K562 (cell line): ENCODE measurements at regions not wholly inside any gene's neighbourhood (a gene's known extent, or its start where the extent isn't known, plus 50 kb on each side); places are given as distances from the start of the nearest gene placed in this dataset.

Source experiments
- ATAC-seq: fragments of 200-7000 bp; cut with Tn5 transposase; 3 replicates; pipeline ENCODE4 v1.9.1; 2020; ENCODE audit warnings: moderate library complexity
- BruUV-seq: library from RNA; stranded (reverse); fragments of 400-500 nt; replicated peaks from 2 replicates; lab custom pipeline; 2021; lab: Mats Ljungman, UMichigan
- CTCF ChIA-PET: fragments of 300-600 bp; formaldehyde crosslinking; extraction: SDS; loops from one replicate; lab custom pipeline; 2021; ENCODE audit warnings: low intra/inter-chr PET ratio; lab: Yijun Ruan, JAX
- POLR2A ChIA-PET: fragments of 300-600, 350-650 bp; sonication (Branson Sonifier 250); formaldehyde crosslinking; extraction: SDS; loops from one replicate; lab custom pipeline; 2021; ENCODE audit warnings: antibody characterized with exemption, inconsistent platforms; lab: Yijun Ruan, JAX
- DNase-seq, 4 experiments: peaks; one replicate each; pipeline versions ENCODE4 v3.0.0 to v3.0.0-alpha.2; 2011 to 2018; ENCODE audit warnings: low spot score in 3 of 4, mixed read lengths in 3 of 4; ENCODE audit errors: extremely low read depth in 1 of 4
- FAIRE-seq: peaks from 2 replicates; lab custom pipeline; 2011; peaks lifted over from hg19 to GRCh38; lab: Jason Lieb, UNC
- H2AFZ ChIP-seq: 2 replicates; pipeline ENCODE4 v1.6.0; 2011; ENCODE audit warnings: low read depth, low read length, control low read depth, inconsistent platforms
- H3K27ac ChIP-seq: fragments of 200-600 bp; 3 replicates; pipeline ENCODE4 v1.8.0; 2011; ENCODE audit warnings: low read depth, mild to moderate bottlenecking, control low read depth, inconsistent platforms, low read length, moderate library complexity, mixed read lengths; ENCODE audit errors: extremely low read depth
- H3K27me3 ChIP-seq, 2 experiments: fragments of 300-600 bp in 1 of 2; 2 replicates in 1 of 2; 3 replicates in 1 of 2; pipeline versions ENCODE4 v1.6.0 to v1.8.0; 2011; ENCODE audit warnings: inconsistent platforms in 2 of 2, low read length in 2 of 2, mild to moderate bottlenecking in 1 of 2, mixed read lengths in 1 of 2, moderate library complexity in 1 of 2; ENCODE audit not compliant: control insufficient read depth in 2 of 2, insufficient read depth in 2 of 2
- H3K36me3 ChIP-seq: fragments of 300-600 bp; 3 replicates; pipeline ENCODE4 v1.8.0; 2011; ENCODE audit warnings: mild to moderate bottlenecking, low read length, inconsistent platforms; ENCODE audit not compliant: control insufficient read depth, insufficient read depth
- H3K4me1 ChIP-seq, 2 experiments: fragments of 200-600 bp in 1 of 2; replicated peaks in 1 of 2; 2 replicates in 1 of 2; 3 replicates in 1 of 2; pipeline versions ENCODE4 v1.5.1 to v1.8.0; 2011; ENCODE audit warnings: inconsistent platforms in 2 of 2, low read length in 2 of 2, mild to moderate bottlenecking in 1 of 2, mixed read lengths in 1 of 2, moderate library complexity in 1 of 2; ENCODE audit not compliant: control insufficient read depth in 2 of 2, insufficient read depth in 2 of 2
- H3K4me2 ChIP-seq: 2 replicates; pipeline ENCODE4 v1.6.1; 2011; ENCODE audit warnings: low read length, control low read depth, inconsistent platforms, mixed read lengths; ENCODE audit not compliant: insufficient read depth
- H3K4me3 ChIP-seq: fragments of 200-600 bp; sonication (generic), shearing (Covaris generic); 2 replicates; pipeline ENCODE4 v1.5.1; 2016; ENCODE audit warnings: control low read depth, inconsistent platforms
- H3K79me2 ChIP-seq: fragments of 200-600 bp; 3 replicates; pipeline ENCODE4 v1.8.0; 2011; ENCODE audit warnings: low read length, inconsistent platforms; ENCODE audit not compliant: control insufficient read depth, insufficient read depth
- H3K9ac ChIP-seq, 2 experiments: 2 replicates each; pipeline versions ENCODE4 v1.6.0 to v1.6.1; 2011; ENCODE audit warnings: low read depth in 2 of 2, low read length in 2 of 2, control low read depth in 1 of 2, inconsistent platforms in 1 of 2, mild to moderate bottlenecking in 1 of 2, mixed read lengths in 1 of 2; ENCODE audit not compliant: insufficient read depth in 1 of 2
- H3K9me1 ChIP-seq: one replicate; pipeline ENCODE4 v1.6.0; 2011; ENCODE audit warnings: inconsistent platforms, mild to moderate bottlenecking, low read length, moderate library complexity; ENCODE audit not compliant: control insufficient read depth, insufficient read depth
- H3K9me3 ChIP-seq: replicated peaks from 2 replicates; pipeline ENCODE4 v1.5.1; 2011; ENCODE audit warnings: low read depth, low read length, inconsistent platforms; ENCODE audit not compliant: control insufficient read depth, insufficient read depth
- H4K20me1 ChIP-seq: replicated peaks from 2 replicates; pipeline ENCODE4 v1.6.1; 2011; ENCODE audit warnings: low read length, inconsistent platforms, mixed read lengths; ENCODE audit not compliant: control insufficient read depth, insufficient read depth
- CBX2 ChIP-seq: fragments of 200-600 bp; sonication (generic); IDR thresholded peaks from one replicate; pipeline ENCODE4 v1.6.1; 2012; ENCODE audit warnings: mild to moderate bottlenecking, low read length, inconsistent platforms; ENCODE audit not compliant: insufficient read depth, poor library complexity, severe bottlenecking
- DEAF1 ChIP-seq: fragments of 450-650 bp; formaldehyde crosslinking; IDR thresholded peaks from 2 replicates; pipeline ENCODE4 v1.4.0; 2020; ENCODE audit warnings: mild to moderate bottlenecking, moderate library complexity
- E2F5 ChIP-seq: sonication (generic); formaldehyde crosslinking; IDR thresholded peaks from 2 replicates; pipeline ENCODE4 v1.8.0; 2022; ENCODE audit warnings: mild to moderate bottlenecking, missing genetic modification reagents
- KLF6 ChIP-seq: fragments of 250-450 bp; sonication (Bioruptor Pico); IDR thresholded peaks from 2 replicates; pipeline ENCODE4 v1.4.0; 2020; ENCODE audit warnings: mild to moderate bottlenecking, moderate library complexity, borderline replicate concordance
- RBBP5 ChIP-seq: fragments of 200-600 bp; sonication (generic); IDR thresholded peaks from 2 replicates; pipeline ENCODE4 v1.6.1; 2012; ENCODE audit warnings: borderline replicate concordance, mild to moderate bottlenecking, low read length, control low read depth, inconsistent platforms; ENCODE audit not compliant: insufficient read depth, poor library complexity, severe bottlenecking
- RBM25 ChIP-seq: fragments of 200-400 bp; formaldehyde crosslinking; IDR thresholded peaks from 2 replicates; pipeline ENCODE4 v1.6.1; 2018; ENCODE audit warnings: low read length, low read depth, moderate library complexity; ENCODE audit not compliant: severe bottlenecking
- RREB1 ChIP-seq: fragments of 250-450 bp; sonication (Bioruptor Pico); IDR thresholded peaks from 2 replicates; pipeline ENCODE4 v1.4.0; 2020
- SETDB1 ChIP-seq: IDR thresholded peaks from one replicate; pipeline ENCODE4 v1.6.1; 2012; ENCODE audit warnings: low read length, control low read depth, inconsistent platforms
- SMARCA5 ChIP-seq: fragments of 450-650 bp; IDR thresholded peaks from 2 replicates; pipeline ENCODE4 v1.6.1; 2016
- SP1 ChIP-seq: sonication (generic); formaldehyde crosslinking; IDR thresholded peaks from 2 replicates; pipeline ENCODE4 v1.8.1; 2022; ENCODE audit warnings: mild to moderate bottlenecking, missing genetic modification reagents
- TOE1 ChIP-seq, 2 experiments: fragments of 450-650 bp in 1 of 2; sonication (generic) in 1 of 2; formaldehyde crosslinking in 1 of 2; IDR thresholded peaks; 2 replicates each; pipeline versions ENCODE4 v1.7.1 to v1.8.0; 2016 to 2022; ENCODE audit warnings: borderline replicate concordance in 2 of 2, mild to moderate bottlenecking in 2 of 2, antibody characterized with exemption in 1 of 2, inconsistent platforms in 1 of 2, low read depth in 1 of 2, missing genetic modification reagents in 1 of 2, moderate library complexity in 1 of 2
- ZC3H4 ChIP-seq: sonication (generic); formaldehyde crosslinking; IDR thresholded peaks from 2 replicates; pipeline ENCODE4 v1.9.0; 2021; ENCODE audit warnings: missing genetic modification reagents, borderline replicate concordance
- ZNF668 ChIP-seq: fragments of 250-450 bp; sonication (Bioruptor Pico); IDR thresholded peaks from 2 replicates; pipeline ENCODE4 v1.8.0; 2022; ENCODE audit warnings: mild to moderate bottlenecking, inconsistent platforms
- ZSCAN29 ChIP-seq: fragments of 450-650 bp; IDR thresholded peaks from 2 replicates; pipeline ENCODE4 v1.6.1; 2017
- WGBS: fragments of 100-300 bp; shearing (Covaris generic); methylation state at CpG from one replicate; pipeline ENCODE4 v1.1.6; 2016; ENCODE audit warnings: low coverage, mixed read lengths; ENCODE audit not compliant: insufficient coverage; ENCODE audit errors: missing lambda C conversion rate; 5-methylcytosine and 5-hydroxymethylcytosine counted together
- in situ Hi-C: fragments of 300-500 bp; cut with MboI; formaldehyde crosslinking; loops from 4 replicates; pipeline ENCODE4 v1.15.0; 2018; ENCODE audit warnings: inconsistent platforms, mixed read lengths
- intact Hi-C: fragments of 100-400 bp; cut with micrococcal nuclease; formaldehyde crosslinking; loops from 2 replicates; pipeline ENCODE4 v1.14.2; 2022

GRCh38 chr1:183711741-183712361 is 58.7 kb upstream of the APOBEC4 start:
- peaks cover 4 to 19% of the 10 kb centered on the region in 2 experiments; a peak in 2 of 5 replicates for H3K27me3 ChIP-seq
- no peaks in the 10 kb centered on the region for H3K9me1 ChIP-seq
- H3K36me3 ChIP-seq: no peaks in the 10 kb centered on the region
- FAIRE-seq (no peak), DNase-seq (no peak), ATAC-seq (no peak)
- intact Hi-C loops (no loop called here), in situ Hi-C loops (no loop called here)
- no peaks in the 10 kb centered on the region for H4K20me1 ChIP-seq
- H3K4me1 ChIP-seq: no peaks in the 10 kb centered on the region
- H3K4me2 ChIP-seq: no peak overlapping the region
- H3K9ac ChIP-seq: no peak overlapping the region
- no peaks in the 10 kb centered on the region for H3K9me3 ChIP-seq
- ChIA-PET CTCF (no interaction called here), POLR2A (no interaction called here)
- H3K4me3 ChIP-seq: no peak overlapping the region
- BruUV-seq: no TSS peak
- WGBS: 0% methylated on average over 5 of the region's 5 CpGs
- H3K79me2 ChIP-seq: no peaks in the 10 kb centered on the region
- H2AFZ ChIP-seq: no peak overlapping the region
- no peak overlapping the region for H3K27ac ChIP-seq
- TF ChIP-seq RREB1 (CRISPR knock-in tag) (no peak), ZSCAN29 (no peak), CBX2 (no peak), DEAF1 (CRISPR knock-in tag) (no peak), RBM25 (no peak), TOE1 (IDR thresholded peaks at IDR 0.05; ENCODE audit: borderline replicate concordance) (no peak), TOE1 (CRISPR knock-in tag; IDR thresholded peaks at IDR 0.05; ENCODE audit: borderline replicate concordance, low read depth) (no peak), ZNF668 (no peak), RBBP5 (no peak), KLF6 (no peak), E2F5 (CRISPR knock-in tag) (no peak), SETDB1 (no peak), SMARCA5 (no peak), ZC3H4 (no peak), SP1 (CRISPR knock-in tag) (no peak)
